ENCODE measurements at regions not wholly inside any gene's neighbourhood (a gene's known extent, or its start where the extent isn't known, plus 50 kb on each side); places are given as distances from the start of the nearest gene placed in this dataset.
"Not testable (repeated sequence)": the region's sequence is repeated elsewhere in the genome, so short reads cannot be mapped to it uniquely, and the experiment has no call there.

GRCh38 chr13:18281829-18282597, 899.6 kb downstream of the TUBA3C start:
- TF ChIP-seq, protein P1, sequence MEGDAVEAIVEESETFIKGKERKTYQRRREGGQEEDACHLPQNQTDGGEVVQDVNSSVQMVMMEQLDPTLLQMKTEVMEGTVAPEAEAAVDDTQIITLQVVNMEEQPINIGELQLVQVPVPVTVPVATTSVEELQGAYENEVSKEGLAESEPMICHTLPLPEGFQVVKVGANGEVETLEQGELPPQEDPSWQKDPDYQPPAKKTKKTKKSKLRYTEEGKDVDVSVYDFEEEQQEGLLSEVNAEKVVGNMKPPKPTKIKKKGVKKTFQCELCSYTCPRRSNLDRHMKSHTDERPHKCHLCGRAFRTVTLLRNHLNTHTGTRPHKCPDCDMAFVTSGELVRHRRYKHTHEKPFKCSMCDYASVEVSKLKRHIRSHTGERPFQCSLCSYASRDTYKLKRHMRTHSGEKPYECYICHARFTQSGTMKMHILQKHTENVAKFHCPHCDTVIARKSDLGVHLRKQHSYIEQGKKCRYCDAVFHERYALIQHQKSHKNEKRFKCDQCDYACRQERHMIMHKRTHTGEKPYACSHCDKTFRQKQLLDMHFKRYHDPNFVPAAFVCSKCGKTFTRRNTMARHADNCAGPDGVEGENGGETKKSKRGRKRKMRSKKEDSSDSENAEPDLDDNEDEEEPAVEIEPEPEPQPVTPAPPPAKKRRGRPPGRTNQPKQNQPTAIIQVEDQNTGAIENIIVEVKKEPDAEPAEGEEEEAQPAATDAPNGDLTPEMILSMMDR (IDR thresholded peaks at IDR 0.05; ENCODE audit: poor library complexity, severe bottlenecking): not testable (repeated sequence)
- not testable (repeated sequence) for TF ChIP-seq REST (IDR thresholded peaks at IDR 0.05; ENCODE audit: borderline replicate concordance); POLR2AphosphoS5 (IDR thresholded peaks at IDR 0.05); RAD21 (conservative IDR thresholded peaks at IDR 0.05); EZH2 (IDR thresholded peaks at IDR 0.05; ENCODE audit: borderline replicate concordance, insufficient read depth, low read length, poor library complexity, severe bottlenecking); EP300 (conservative IDR thresholded peaks at IDR 0.05; ENCODE audit: poor library complexity, severe bottlenecking); SMC3 (conservative IDR thresholded peaks at IDR 0.05; ENCODE audit: poor library complexity); TAF1 (IDR thresholded peaks at IDR 0.05; ENCODE audit: low read depth)
